Glutamatergic neuron (in vitro differentiated cells): ENCODE measurements at regions not wholly inside any gene's neighbourhood (a gene's known extent, or its start where the extent isn't known, plus 50 kb on each side); places are given as distances from the start of the nearest gene placed in this dataset.

ENCODE experiments used
- DNase-seq: peaks from one replicate; pipeline ENCODE4 v3.0.0; 2022
- H3K27ac Mint-ChIP-seq: one replicate; pipeline ENCODE4 v1.8.0; 2020; ENCODE audit warnings: mild to moderate bottlenecking, mixed read lengths, inconsistent platforms; ENCODE audit not compliant: unreplicated experiment
- H3K27me3 Mint-ChIP-seq: one replicate; pipeline ENCODE4 v1.8.0; 2020; ENCODE audit warnings: mild to moderate bottlenecking, moderate library complexity, mixed read lengths, inconsistent platforms; ENCODE audit not compliant: unreplicated experiment
- H3K36me3 Mint-ChIP-seq: one replicate; pipeline ENCODE4 v1.8.0; 2020; ENCODE audit warnings: mild to moderate bottlenecking, mixed read lengths, inconsistent platforms; ENCODE audit not compliant: unreplicated experiment
- H3K4me1 Mint-ChIP-seq: one replicate; pipeline ENCODE4 v1.8.0; 2020; ENCODE audit warnings: mild to moderate bottlenecking, low read depth, mixed read lengths, inconsistent platforms; ENCODE audit not compliant: unreplicated experiment
- H3K4me3 Mint-ChIP-seq: one replicate; pipeline ENCODE4 v1.8.0; 2020; ENCODE audit warnings: mild to moderate bottlenecking, mixed read lengths, inconsistent platforms; ENCODE audit not compliant: unreplicated experiment
- H3K9me3 Mint-ChIP-seq: one replicate; pipeline ENCODE4 v1.8.0; 2020; ENCODE audit warnings: mild to moderate bottlenecking, moderate library complexity, mixed read lengths, inconsistent platforms; ENCODE audit not compliant: unreplicated experiment
- CTCF ChIP-seq: fragments of 200-600 bp; sonication (generic); IDR thresholded peaks from one replicate; pipeline ENCODE4 v1.5.0; 2021; ENCODE audit not compliant: partially characterized antibody, unreplicated experiment

DNA sequence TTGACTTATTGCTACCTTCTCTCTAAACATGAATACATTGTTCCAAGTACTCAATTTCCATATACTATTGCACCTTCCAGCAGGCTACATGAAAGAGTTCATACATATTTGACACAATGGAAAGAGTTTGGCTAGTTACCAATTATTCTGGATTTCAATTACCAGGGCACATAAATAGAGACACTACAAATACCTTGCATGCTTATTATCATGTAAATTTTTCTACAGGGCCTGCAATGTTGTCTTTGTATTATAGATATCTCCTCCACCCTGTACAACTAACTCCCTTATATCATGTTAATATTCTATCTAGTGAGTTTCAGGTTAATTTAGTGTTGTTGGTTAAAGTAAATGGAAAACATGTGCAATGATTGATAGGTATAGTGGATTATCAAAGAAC, 540.7 kb upstream of the SLITRK5 start:
- DNase-seq = no peak
- Mint-ChIP-seq H3K4me3 (no peak overlapping the region), H3K4me1 (peaks cover 2% of the 10 kb centered on the region)

GRCh38 chr13:87131611-87132010, 539.6 kb upstream of the SLITRK5 start:
- DNase-seq = no peak
- TF ChIP-seq CTCF = no peak
- H3K9me3 Mint-ChIP-seq = no peaks in the 10 kb centered on the region

More for the DNA sequence above, 540.7 kb upstream of the SLITRK5 start:
- no peaks in the 10 kb centered on the region for H3K36me3 Mint-ChIP-seq
- no peaks in the 10 kb centered on the region for H3K27me3 Mint-ChIP-seq
- no peak overlapping the region for H3K27ac Mint-ChIP-seq
- TF ChIP-seq CTCF = no peak
- no peaks in the 10 kb centered on the region for H3K9me3 Mint-ChIP-seq

GRCh38 chr13:87138866-87139265, 532.3 kb upstream of the SLITRK5 start:
- Mint-ChIP-seq H3K36me3 (no peaks in the 10 kb centered on the region), H3K27me3 (no peaks in the 10 kb centered on the region), H3K4me1 (no peaks in the 10 kb centered on the region), H3K9me3 (no peaks in the 10 kb centered on the region), H3K27ac (no peak overlapping the region), H3K4me3 (no peak overlapping the region)
- no peak for TF ChIP-seq CTCF
- no peak for DNase-seq

More at GRCh38 chr13:87131611-87132010, 539.6 kb upstream of the SLITRK5 start:
- H3K27me3 Mint-ChIP-seq = no peaks in the 10 kb centered on the region
- no peaks in the 10 kb centered on the region for H3K36me3 Mint-ChIP-seq
- H3K4me1 Mint-ChIP-seq = peaks cover 2% of the 10 kb centered on the region
- no peak overlapping the region for H3K27ac Mint-ChIP-seq
- no peak overlapping the region for H3K4me3 Mint-ChIP-seq

DNA sequence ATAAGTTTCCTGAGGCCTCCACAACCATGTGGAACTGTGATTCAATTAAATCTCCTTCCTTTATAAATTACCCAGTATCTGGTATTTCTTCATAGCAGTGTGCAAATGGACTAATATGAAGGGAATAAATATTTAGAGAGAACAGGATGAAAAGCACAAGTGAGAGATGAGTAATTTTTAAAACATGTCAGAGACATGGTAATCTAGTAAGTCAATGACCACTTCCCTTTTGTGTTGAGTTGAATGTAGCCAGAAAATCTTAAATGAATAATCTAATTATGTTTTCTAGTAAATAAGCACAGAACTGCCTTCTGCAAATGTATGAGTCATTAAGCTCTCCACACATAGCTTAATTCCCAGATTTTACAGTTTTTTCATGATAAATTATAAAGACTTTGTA, 524.1 kb upstream of the SLITRK5 start:
- no peak overlapping the region for H3K4me3 Mint-ChIP-seq
- H3K36me3 Mint-ChIP-seq = peaks cover 4% of the 10 kb centered on the region
- H3K27ac Mint-ChIP-seq = no peak overlapping the region
- TF ChIP-seq CTCF = no peak
- H3K4me1 Mint-ChIP-seq = no peaks in the 10 kb centered on the region
- no peaks in the 10 kb centered on the region for H3K9me3 Mint-ChIP-seq
- no peaks in the 10 kb centered on the region for H3K27me3 Mint-ChIP-seq
- DNase-seq = no peak

DNA sequence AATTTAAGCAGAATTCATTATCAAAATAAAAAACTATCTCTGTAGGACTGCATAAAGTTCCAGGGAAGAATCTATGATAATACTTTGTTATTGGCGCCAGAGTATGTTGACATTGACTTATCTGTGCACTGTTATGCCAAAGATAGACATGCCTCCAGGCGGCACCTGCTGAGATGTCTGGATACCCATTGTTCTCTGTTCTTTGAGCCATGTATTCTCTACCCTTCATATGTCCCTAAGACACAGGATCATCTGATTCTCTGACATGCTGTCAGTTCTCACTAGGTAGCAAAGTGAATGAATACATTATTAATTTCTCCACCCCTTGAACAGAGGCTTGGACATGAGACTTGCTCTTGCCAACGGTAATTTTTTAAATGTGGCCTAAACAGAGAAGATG, 517.8 kb upstream of the SLITRK5 start:
- Mint-ChIP-seq H3K36me3 (no peaks in the 10 kb centered on the region), H3K9me3 (no peaks in the 10 kb centered on the region), H3K27me3 (no peaks in the 10 kb centered on the region), H3K27ac (no peak overlapping the region), H3K4me1 (no peaks in the 10 kb centered on the region), H3K4me3 (no peak overlapping the region)
- TF ChIP-seq CTCF = no peak
- no peak for DNase-seq
